HEK293 (cell line): ENCODE measurements at regions not wholly inside any gene's neighbourhood (a gene's known extent, or its start where the extent isn't known, plus 50 kb on each side); places are given as distances from the start of the nearest gene placed in this dataset.

Experiments
- CTCF ChIA-PET: fragments of 350-600 bp; formaldehyde crosslinking; extraction: SDS; loops from one replicate; lab custom pipeline; 2021; ENCODE audit warnings: antibody characterized with exemption; lab: Yijun Ruan, JAX
- POLR2A ChIA-PET: fragments of 300-600 bp; formaldehyde crosslinking; extraction: SDS; loops from one replicate; lab custom pipeline; 2020; ENCODE audit warnings: antibody characterized with exemption, inconsistent platforms; lab: Yijun Ruan, JAX
- H3K27ac ChIP-seq: fragments of 200-500 bp; sonication (Bioruptor generic); 2 replicates; pipeline ENCODE4 v1.5.1; 2014; ENCODE audit warnings: low read depth, low read length, control low read depth, inconsistent platforms; ENCODE audit errors: extremely low read depth
- H3K36me3 ChIP-seq, 2 experiments: fragments of 200-500 bp in 1 of 2; sonication (Bioruptor generic) in 1 of 2; 1 replicate in 1 of 2; 2 replicates in 1 of 2; pipeline ENCODE4 v1.5.1; 2014 to 2017; ENCODE audit warnings: inconsistent platforms in 2 of 2, low read length in 2 of 2; ENCODE audit not compliant: control insufficient read depth in 2 of 2, insufficient read depth in 1 of 2
- H3K4me1 ChIP-seq: fragments of 200-500 bp; sonication (Bioruptor generic); 2 replicates; pipeline ENCODE4 v1.5.1; 2014; ENCODE audit warnings: mild to moderate bottlenecking, low read length, inconsistent platforms; ENCODE audit not compliant: control insufficient read depth, insufficient read depth
- H3K4me3 ChIP-seq: 2 replicates; pipeline ENCODE4 v1.5.1; 2011; ENCODE audit warnings: low read depth, mild to moderate bottlenecking, control low read depth, low read length, moderate library complexity
- H3K9me3 ChIP-seq: fragments of 200-500 bp; sonication (Bioruptor generic); 2 replicates; pipeline ENCODE4 v1.5.1; 2014; ENCODE audit warnings: low read depth, low read length, inconsistent platforms; ENCODE audit not compliant: control insufficient read depth, insufficient read depth
- HOXA7 ChIP-seq: sonication (generic); formaldehyde crosslinking; IDR thresholded peaks from 2 replicates; pipeline ENCODE4 v1.8.1; 2022; ENCODE audit warnings: missing genetic modification reagents, borderline replicate concordance
- HOXD13 ChIP-seq: sonication (generic); formaldehyde crosslinking; IDR thresholded peaks from 2 replicates; pipeline ENCODE4 v1.8.0; 2022; ENCODE audit warnings: missing genetic modification reagents, borderline replicate concordance
- SALL2 ChIP-seq: fragments of 450-650 bp; formaldehyde crosslinking; IDR thresholded peaks from 2 replicates; pipeline ENCODE4 v1.5.0; 2017; ENCODE audit warnings: missing biosample characterization, mild to moderate bottlenecking, missing genetic modification characterization, borderline replicate concordance
- SETDB1 ChIP-seq: IDR thresholded peaks from one replicate; pipeline ENCODE4 v1.6.1; 2017; ENCODE audit warnings: mild to moderate bottlenecking, low read length, moderate library complexity, mixed read lengths; ENCODE audit not compliant: insufficient read length
- ZNF10 ChIP-seq: fragments of 450-650 bp; formaldehyde crosslinking; IDR thresholded peaks from 2 replicates; pipeline ENCODE4 v1.5.1; 2017; ENCODE audit warnings: missing biosample characterization, missing genetic modification characterization
- ZNF19 ChIP-seq: fragments of 450-650 bp; formaldehyde crosslinking; IDR thresholded peaks from 2 replicates; pipeline ENCODE4; 2016; ENCODE audit warnings: missing biosample characterization, missing genetic modification characterization, low read depth
- ZNF292 ChIP-seq: fragments of 450-650 bp; formaldehyde crosslinking; IDR thresholded peaks from 2 replicates; pipeline ENCODE4 v1.5.1; 2016; ENCODE audit warnings: low read depth, missing biosample characterization, missing genetic modification characterization, borderline replicate concordance
- ZNF324 ChIP-seq: fragments of 450-650 bp; formaldehyde crosslinking; IDR thresholded peaks from 2 replicates; pipeline ENCODE4 v1.5.1; 2016; ENCODE audit warnings: missing biosample characterization, missing genetic modification characterization
- ZNF510 ChIP-seq: fragments of 450-650 bp; formaldehyde crosslinking; IDR thresholded peaks from 2 replicates; pipeline ENCODE4 v1.5.1; 2018; ENCODE audit warnings: mild to moderate bottlenecking, missing genetic modification characterization, missing biosample characterization; ENCODE audit not compliant: insufficient replicate concordance
- ZNF555 ChIP-seq: fragments of 450-650 bp; formaldehyde crosslinking; conservative IDR thresholded peaks from 2 replicates; pipeline ENCODE4 v1.5.1; 2017; ENCODE audit warnings: missing biosample characterization, mild to moderate bottlenecking, missing genetic modification characterization, inconsistent platforms
- ZNF701 ChIP-seq: fragments of 450-650 bp; formaldehyde crosslinking; IDR thresholded peaks from 2 replicates; pipeline ENCODE4 v1.5.1; 2016; ENCODE audit warnings: missing biosample characterization, missing genetic modification characterization
- ZNF792 ChIP-seq: fragments of 450-650 bp; formaldehyde crosslinking; IDR thresholded peaks from 2 replicates; pipeline ENCODE4 v1.5.1; 2016; ENCODE audit warnings: missing biosample characterization, missing genetic modification characterization
- TF ChIP-seq, protein P1 (sequence below): fragments of 450-650 bp; formaldehyde crosslinking; IDR thresholded peaks from 2 replicates; pipeline ENCODE4 v1.5.1; 2016; ENCODE audit warnings: missing biosample characterization, missing genetic modification characterization
- TF ChIP-seq, protein P2 (sequence below): fragments of 450-650 bp; formaldehyde crosslinking; optimal IDR thresholded peaks from 2 replicates; pipeline ENCODE3; 2016; ENCODE audit warnings: missing biosample characterization, mild to moderate bottlenecking, missing genetic modification characterization

GRCh38 chr5:8234179-8234770 is 365.3 kb downstream of the MTRR start:
- CTCF ChIA-PET: interaction anchor here (0.6 kb wide), 1 partner anchor 57 kb away, joined by 6 read pairs; no protein-coding TSS in a partner anchor

DNA sequence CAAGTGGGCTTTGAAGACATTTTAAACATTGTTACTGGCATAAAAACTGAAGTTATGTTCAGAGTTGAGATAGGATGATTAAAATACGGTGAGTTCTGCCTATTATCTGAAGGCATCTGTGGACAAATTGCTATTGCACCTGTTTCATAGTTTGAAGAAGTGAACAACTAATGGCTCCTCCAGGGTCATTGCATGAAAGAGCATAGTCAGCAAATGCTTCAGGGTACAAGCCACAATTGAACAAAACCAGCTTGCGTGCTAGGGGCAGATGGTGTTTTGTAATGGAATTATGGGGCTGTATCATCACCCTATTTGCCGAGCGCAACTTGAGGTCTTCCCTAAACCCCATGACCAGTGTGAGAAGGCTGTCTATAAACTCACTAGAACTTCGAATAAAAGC is 369.1 kb downstream of the MTRR start:
- CTCF ChIA-PET: no interaction called here
- POLR2A ChIA-PET: no interaction called here

More at GRCh38 chr5:8234179-8234770, 365.3 kb downstream of the MTRR start:
- Histone ChIP-seq H3K9me3 (no peaks in the 10 kb centered on the region), H3K36me3 (no peaks in the 10 kb centered on the region), H3K4me3 (no peak overlapping the region), H3K27ac (no peak overlapping the region), H3K4me1 (no peaks in the 10 kb centered on the region)
- POLR2A ChIA-PET: no interaction called here
- no peak for TF ChIP-seq ZNF10

DNA sequence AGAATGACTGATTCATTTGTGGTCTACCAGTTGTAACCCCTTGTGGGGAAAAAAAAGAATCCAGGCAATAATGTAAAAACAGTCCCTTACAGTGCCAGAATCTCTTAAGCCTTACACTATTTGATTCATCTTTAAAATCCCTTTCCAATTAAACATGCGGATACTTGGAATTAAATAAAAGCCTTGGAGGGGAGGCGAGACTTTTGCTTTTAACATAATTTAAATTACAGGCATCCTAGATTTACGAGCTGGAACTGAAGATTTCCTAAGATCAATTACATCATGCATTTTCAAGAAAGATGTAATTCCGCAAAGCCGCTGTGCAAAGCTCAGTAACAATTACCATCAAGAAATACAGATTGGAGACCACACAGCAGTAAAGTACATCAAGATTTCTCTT is 370.2 kb downstream of the MTRR start:
- Histone ChIP-seq H3K4me3 (no peak overlapping the region), H3K36me3 (no peaks in the 10 kb centered on the region), H3K27ac (no peak overlapping the region), H3K9me3 (no peaks in the 10 kb centered on the region), H3K4me1 (no peaks in the 10 kb centered on the region)
- POLR2A ChIA-PET: no interaction called here
- CTCF ChIA-PET: interaction anchor here (0.7 kb wide), 1 partner anchor 1151 kb away, joined by 4 read pairs; no protein-coding TSS in a partner anchor
- no peak for TF ChIP-seq SETDB1
- no peak for TF ChIP-seq ZNF292 (tag by site-specific recombination)
- TF ChIP-seq, protein P1, sequence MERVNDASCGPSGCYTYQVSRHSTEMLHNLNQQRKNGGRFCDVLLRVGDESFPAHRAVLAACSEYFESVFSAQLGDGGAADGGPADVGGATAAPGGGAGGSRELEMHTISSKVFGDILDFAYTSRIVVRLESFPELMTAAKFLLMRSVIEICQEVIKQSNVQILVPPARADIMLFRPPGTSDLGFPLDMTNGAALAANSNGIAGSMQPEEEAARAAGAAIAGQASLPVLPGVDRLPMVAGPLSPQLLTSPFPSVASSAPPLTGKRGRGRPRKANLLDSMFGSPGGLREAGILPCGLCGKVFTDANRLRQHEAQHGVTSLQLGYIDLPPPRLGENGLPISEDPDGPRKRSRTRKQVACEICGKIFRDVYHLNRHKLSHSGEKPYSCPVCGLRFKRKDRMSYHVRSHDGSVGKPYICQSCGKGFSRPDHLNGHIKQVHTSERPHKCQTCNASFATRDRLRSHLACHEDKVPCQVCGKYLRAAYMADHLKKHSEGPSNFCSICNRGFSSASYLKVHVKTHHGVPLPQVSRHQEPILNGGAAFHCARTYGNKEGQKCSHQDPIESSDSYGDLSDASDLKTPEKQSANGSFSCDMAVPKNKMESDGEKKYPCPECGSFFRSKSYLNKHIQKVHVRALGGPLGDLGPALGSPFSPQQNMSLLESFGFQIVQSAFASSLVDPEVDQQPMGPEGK (tag by site-specific recombination): no peak
- TF ChIP-seq HOXD13 (CRISPR knock-in tag): no peak
- TF ChIP-seq ZNF792: no peak
- no peak for TF ChIP-seq HOXA7
- no peak for TF ChIP-seq ZNF19
- no peak for TF ChIP-seq SALL2 (tag by site-specific recombination)
- TF ChIP-seq ZNF701: no peak
- TF ChIP-seq, protein P2, sequence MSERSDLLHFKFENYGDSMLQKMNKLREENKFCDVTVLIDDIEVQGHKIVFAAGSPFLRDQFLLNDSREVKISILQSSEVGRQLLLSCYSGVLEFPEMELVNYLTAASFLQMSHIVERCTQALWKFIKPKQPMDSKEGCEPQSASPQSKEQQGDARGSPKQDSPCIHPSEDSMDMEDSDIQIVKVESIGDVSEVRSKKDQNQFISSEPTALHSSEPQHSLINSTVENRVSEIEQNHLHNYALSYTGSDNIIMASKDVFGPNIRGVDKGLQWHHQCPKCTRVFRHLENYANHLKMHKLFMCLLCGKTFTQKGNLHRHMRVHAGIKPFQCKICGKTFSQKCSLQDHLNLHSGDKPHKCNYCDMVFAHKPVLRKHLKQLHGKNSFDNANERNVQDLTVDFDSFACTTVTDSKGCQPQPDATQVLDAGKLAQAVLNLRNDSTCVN (tag by site-specific recombination): no peak
- TF ChIP-seq ZNF510 (tag by site-specific recombination): no peak
- TF ChIP-seq ZNF555 (tag by site-specific recombination): no peak

More for the DNA sequence above, 369.1 kb downstream of the MTRR start:
- TF ChIP-seq ZNF324 (tag by site-specific recombination): no peak
- TF ChIP-seq, protein P1 (tag by site-specific recombination): no peak
- H3K4me1 ChIP-seq: no peaks in the 10 kb centered on the region
- H3K27ac ChIP-seq: no peak overlapping the region
- H3K36me3 ChIP-seq: no peaks in the 10 kb centered on the region
- H3K4me3 ChIP-seq: no peak overlapping the region
- H3K9me3 ChIP-seq: no peaks in the 10 kb centered on the region
